Pulmonary artery endothelial cell (primary cell): ENCODE measurements at regions not wholly inside any gene's neighbourhood (a gene's known extent, or its start where the extent isn't known, plus 50 kb on each side); places are given as distances from the start of the nearest gene placed in this dataset.
"Not testable (repeated sequence)": the region's sequence is repeated elsewhere in the genome, so short reads cannot be mapped to it uniquely, and the experiment has no call there.

Experiments used
- DNase-seq: peaks from one replicate; pipeline ENCODE4 v3.0.0-alpha.2; 2011; ENCODE audit warnings: low read depth, low spot score

GRCh38 chr2:175356901-175357300, 175.4 kb upstream of the ATP5MC3 start:
- no peak for DNase-seq

GRCh38 chr2:175355246-175355645, 173.7 kb upstream of the ATP5MC3 start:
- DNase-seq: no peak

GRCh38 chr2:175353275-175353674, 171.8 kb upstream of the ATP5MC3 start:
- DNase-seq: no peak

GRCh38 chr2:175351512-175351911, 170.0 kb upstream of the ATP5MC3 start:
- DNase-seq: no peak

- no peak for DNase-seq
Measured at GRCh38 chr2:175350105-175350504, 168.6 kb upstream of the ATP5MC3 start.

GRCh38 chr2:175342085-175342484, 160.6 kb upstream of the ATP5MC3 start:
- no peak for DNase-seq

- DNase-seq: no peak
Measured at GRCh38 chr2:175330195-175330594, 148.7 kb upstream of the ATP5MC3 start.

- DNase-seq: no peak
Measured at GRCh38 chr2:175326801-175327200, 145.3 kb upstream of the ATP5MC3 start.

GRCh38 chr2:175326164-175326563, 144.7 kb upstream of the ATP5MC3 start:
- not testable (repeated sequence) for DNase-seq

GRCh38 chr2:175323162-175323561, 141.7 kb upstream of the ATP5MC3 start:
- no peak for DNase-seq

- DNase-seq: no peak
Measured at GRCh38 chr2:175318542-175318941, 137.0 kb upstream of the ATP5MC3 start.

GRCh38 chr2:175317751-175318150, 136.2 kb upstream of the ATP5MC3 start:
- no peak for DNase-seq

- no peak for DNase-seq
Measured at GRCh38 chr2:175312137-175312536, 130.6 kb upstream of the ATP5MC3 start.

GRCh38 chr2:175310813-175311504, 129.4 kb upstream of the ATP5MC3 start:
- DNase-seq: no peak

GRCh38 chr2:175309799-175310198, 128.3 kb upstream of the ATP5MC3 start:
- DNase-seq: no peak

- no peak for DNase-seq
Measured at GRCh38 chr2:175308005-175308404, 126.5 kb upstream of the ATP5MC3 start.

- no peak for DNase-seq
Measured at GRCh38 chr2:175304541-175304940, 123.0 kb upstream of the ATP5MC3 start.

GRCh38 chr2:175293776-175294175, 112.3 kb upstream of the ATP5MC3 start:
- DNase-seq: no peak

- DNase-seq: no peak
Measured at GRCh38 chr2:175293195-175293594, 111.7 kb upstream of the ATP5MC3 start.

GRCh38 chr2:175282886-175283285, 101.4 kb upstream of the ATP5MC3 start:
- DNase-seq: no peak

GRCh38 chr2:175282300-175282699, 100.8 kb upstream of the ATP5MC3 start:
- DNase-seq: no peak

- no peak for DNase-seq
Measured at GRCh38 chr2:175277772-175278171, 96.3 kb upstream of the ATP5MC3 start.

- no peak for DNase-seq
Measured at GRCh38 chr2:175275539-175275938, 94.0 kb upstream of the ATP5MC3 start.

- DNase-seq: no peak
Measured at GRCh38 chr2:175259164-175259563, 77.7 kb upstream of the ATP5MC3 start.
